HUES64 (cell line): ENCODE measurements at regions not wholly inside any gene's neighbourhood (a gene's known extent, or its start where the extent isn't known, plus 50 kb on each side); places are given as distances from the start of the nearest gene placed in this dataset.
"Not testable (repeated sequence)": the region's sequence is repeated elsewhere in the genome, so short reads cannot be mapped to it uniquely, and the experiment has no call there.

Experiments
- H3K27ac ChIP-seq: 2 replicates; pipeline ENCODE4 v1.7.0; 2013; ENCODE audit warnings: low read depth, low read length, inconsistent platforms
- H3K27me3 ChIP-seq: 2 replicates; pipeline ENCODE4 v1.6.1; 2013; ENCODE audit warnings: mild to moderate bottlenecking, low read length; ENCODE audit not compliant: insufficient read depth
- H3K36me3 ChIP-seq: 2 replicates; pipeline ENCODE4 v1.6.1; 2013; ENCODE audit warnings: mild to moderate bottlenecking, low read length; ENCODE audit not compliant: insufficient read depth
- H3K4me1 ChIP-seq: 2 replicates; pipeline ENCODE4 v1.6.1; 2013; ENCODE audit warnings: mild to moderate bottlenecking, low read length, moderate library complexity; ENCODE audit not compliant: insufficient read depth
- H3K4me3 ChIP-seq: 2 replicates; pipeline ENCODE4 v1.5.1; 2013; ENCODE audit warnings: mild to moderate bottlenecking, low read length, moderate library complexity
- H3K9ac ChIP-seq: 2 replicates; pipeline ENCODE4 v1.6.1; 2013; ENCODE audit warnings: mild to moderate bottlenecking, low read depth, low read length
- H3K9me3 ChIP-seq: 2 replicates; pipeline ENCODE4 v1.6.1; 2013; ENCODE audit warnings: low read depth, low read length; ENCODE audit not compliant: insufficient read depth
- WGBS: fragments of 150-250, 120-280 bp; methylation state at CpG from one replicate; pipeline ENCODE4 v1.1.7; 2013; ENCODE audit warnings: missing lambda C conversion rate; 5-methylcytosine and 5-hydroxymethylcytosine counted together

DNA sequence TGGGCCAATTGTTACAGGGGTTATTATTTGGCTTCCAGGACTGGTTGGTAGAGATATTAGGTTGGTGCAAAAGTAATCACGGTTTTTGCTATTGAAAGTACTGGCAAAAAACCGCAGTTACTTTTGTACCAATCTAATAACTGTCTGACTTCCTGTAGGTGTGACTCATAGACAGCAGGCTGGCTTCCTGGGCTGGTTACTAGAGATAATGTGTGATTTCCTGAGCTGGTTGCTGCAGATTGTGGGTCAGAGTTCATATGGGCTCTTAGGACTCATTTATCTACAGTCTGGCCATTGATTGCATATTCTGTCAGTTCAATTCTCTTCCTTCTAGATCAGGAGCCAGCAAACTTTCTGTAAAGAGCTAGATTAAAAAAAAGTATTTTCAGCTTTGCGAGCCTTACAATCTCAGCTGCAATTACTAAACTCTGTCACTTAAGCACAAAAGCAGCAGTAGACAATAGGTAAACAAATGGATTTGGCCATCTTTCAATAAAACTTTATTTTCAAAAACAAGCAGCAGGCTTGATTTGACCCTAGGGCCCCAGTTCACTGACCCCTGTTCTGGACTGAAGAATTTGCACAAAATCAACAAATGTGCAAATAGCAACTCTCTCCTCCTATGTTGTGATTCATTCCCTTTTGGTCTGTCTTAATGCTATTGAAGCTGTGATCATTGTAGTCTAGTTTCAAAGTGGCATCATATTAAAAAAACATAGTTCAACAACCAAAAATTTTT lies 50.8 kb upstream of the BOD1L1 start:
- H3K27me3 ChIP-seq = no peaks in the 10 kb centered on the region
- no peak overlapping the region for H3K9ac ChIP-seq
- 96% methylated on average over 3 of the region's 3 CpGs for WGBS
- H3K4me3 ChIP-seq = no peak overlapping the region
- H3K27ac ChIP-seq = no peak overlapping the region
- no peaks in the 10 kb centered on the region for H3K4me1 ChIP-seq
- no peaks in the 10 kb centered on the region for H3K36me3 ChIP-seq
- H3K9me3 ChIP-seq = no peaks in the 10 kb centered on the region

DNA sequence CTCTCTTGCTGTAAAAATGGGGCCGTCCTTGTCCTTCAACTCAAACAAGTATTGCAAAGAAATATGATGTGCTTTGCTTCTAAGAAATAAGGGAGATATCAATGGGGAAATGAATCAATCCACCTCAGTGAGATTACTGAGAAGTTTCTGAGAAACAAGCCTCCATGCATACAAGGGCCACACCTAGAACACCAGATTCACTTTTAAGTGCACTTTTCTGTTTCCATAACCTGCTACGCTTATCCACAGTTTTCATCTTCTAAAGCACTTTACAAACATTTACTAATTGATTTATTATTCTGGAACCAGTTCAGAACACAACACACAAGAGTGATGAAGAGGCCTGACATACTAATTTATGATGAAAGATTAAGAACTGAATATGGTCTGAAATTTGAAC lies 54.0 kb upstream of the BOD1L1 start:
- Histone ChIP-seq H3K9ac (no peak overlapping the region), H3K9me3 (no peaks in the 10 kb centered on the region), H3K36me3 (no peaks in the 10 kb centered on the region), H3K4me3 (no peak overlapping the region), H3K4me1 (no peaks in the 10 kb centered on the region), H3K27me3 (no peaks in the 10 kb centered on the region), H3K27ac (no peak overlapping the region)
- WGBS = 97% methylated on average over 2 of the region's 2 CpGs

DNA sequence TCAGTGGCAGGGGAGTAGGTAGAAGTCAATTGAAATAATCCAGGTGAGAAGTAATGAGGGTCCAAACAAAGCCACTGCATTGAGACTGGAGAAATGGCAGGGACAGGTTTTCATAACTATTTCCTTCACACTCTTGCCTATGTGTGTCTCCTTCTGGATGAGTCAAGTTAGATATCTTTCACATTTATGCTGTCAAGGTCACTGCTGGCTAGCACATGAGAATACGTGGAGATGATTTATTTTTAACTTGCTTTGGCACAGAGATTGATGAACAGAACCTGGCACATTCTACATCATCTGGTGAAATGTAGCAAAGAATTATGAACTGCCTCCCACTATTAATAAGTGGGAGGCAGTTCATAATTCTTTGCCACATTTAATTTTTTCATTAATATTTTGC lies 66.7 kb upstream of the BOD1L1 start:
- no peaks in the 10 kb centered on the region for H3K36me3 ChIP-seq
- H3K27me3 ChIP-seq = no peaks in the 10 kb centered on the region
- no peak overlapping the region for H3K4me3 ChIP-seq
- no peak overlapping the region for H3K9ac ChIP-seq
- H3K4me1 ChIP-seq = no peaks in the 10 kb centered on the region
- no peak overlapping the region for H3K27ac ChIP-seq
- WGBS = 86% methylated on average over 1 of the region's 1 CpG
- H3K9me3 ChIP-seq = peaks cover 10% of the 10 kb centered on the region

DNA sequence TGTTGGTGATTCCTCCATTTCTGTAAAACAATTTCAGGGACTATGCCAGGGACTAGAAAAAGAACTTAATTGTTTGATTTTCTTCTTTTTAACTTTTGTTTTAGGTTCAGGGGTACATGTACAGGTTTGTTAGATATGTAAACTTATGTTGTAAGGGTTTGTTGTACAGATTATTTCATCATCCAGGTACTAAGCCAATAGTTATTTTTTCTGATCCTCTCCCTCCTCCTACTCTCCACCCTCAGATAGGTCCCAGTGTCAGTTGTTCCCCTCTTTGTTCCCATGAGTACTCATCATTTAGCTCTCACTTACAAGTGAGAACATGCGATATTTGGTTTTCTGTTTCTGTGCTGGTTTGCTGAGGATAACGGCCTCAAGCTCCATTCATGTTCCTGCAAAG lies 70.8 kb upstream of the BOD1L1 start:
- H3K9ac ChIP-seq = no peak overlapping the region
- no peaks in the 10 kb centered on the region for H3K27me3 ChIP-seq
- H3K27ac ChIP-seq = no peak overlapping the region
- no peak overlapping the region for H3K4me3 ChIP-seq
- WGBS = 94% methylated on average over 2 of the region's 2 CpGs
- no peaks in the 10 kb centered on the region for H3K4me1 ChIP-seq
- H3K9me3 ChIP-seq = no peaks in the 10 kb centered on the region
- no peaks in the 10 kb centered on the region for H3K36me3 ChIP-seq

DNA sequence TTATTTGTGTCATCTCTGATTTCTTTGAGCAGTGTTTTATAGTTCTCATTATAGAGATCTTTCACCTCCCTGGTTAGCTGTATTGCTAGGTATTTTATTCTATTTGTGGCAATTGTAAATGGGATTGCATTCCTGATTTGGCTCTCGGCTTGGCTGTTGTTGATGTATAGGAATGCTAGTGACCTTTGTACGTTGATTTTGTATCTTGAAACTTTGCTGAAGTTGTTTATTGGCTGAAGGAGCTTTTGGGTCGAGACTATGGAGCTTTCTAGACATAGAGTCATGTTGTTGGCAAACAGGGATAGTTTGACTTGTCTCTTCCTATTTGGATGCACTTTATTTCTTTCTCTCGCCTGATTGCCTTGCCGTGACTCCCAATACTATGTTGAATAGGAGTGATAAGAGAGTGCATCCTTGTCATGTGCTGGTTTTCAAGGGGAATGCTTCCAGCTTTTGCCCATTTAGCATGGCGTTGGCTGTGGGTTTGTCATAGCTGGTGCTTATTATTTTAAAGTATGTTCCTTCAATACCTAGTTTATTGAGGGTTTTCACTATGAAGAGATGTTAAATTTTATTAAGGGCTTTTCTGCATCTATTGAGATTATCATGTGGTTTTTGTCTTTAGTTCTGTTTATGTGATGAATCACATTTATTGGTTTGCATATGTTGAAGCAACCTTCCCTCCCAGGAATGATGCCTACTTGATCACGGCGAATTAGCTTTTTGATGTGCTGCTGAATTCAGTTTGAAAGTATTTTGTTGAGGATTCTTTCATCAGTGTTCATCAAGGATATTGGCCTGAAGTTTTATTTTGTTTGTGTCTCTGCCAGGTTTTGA lies 72.7 kb upstream of the BOD1L1 start:
- Histone ChIP-seq H3K9ac (no peak overlapping the region), H3K4me3 (no peak overlapping the region), H3K27ac (no peak overlapping the region), H3K27me3 (no peaks in the 10 kb centered on the region), H3K9me3 (no peaks in the 10 kb centered on the region), H3K36me3 (no peaks in the 10 kb centered on the region), H3K4me1 (no peaks in the 10 kb centered on the region)
- 88% methylated on average over 8 of the region's 8 CpGs for WGBS

DNA sequence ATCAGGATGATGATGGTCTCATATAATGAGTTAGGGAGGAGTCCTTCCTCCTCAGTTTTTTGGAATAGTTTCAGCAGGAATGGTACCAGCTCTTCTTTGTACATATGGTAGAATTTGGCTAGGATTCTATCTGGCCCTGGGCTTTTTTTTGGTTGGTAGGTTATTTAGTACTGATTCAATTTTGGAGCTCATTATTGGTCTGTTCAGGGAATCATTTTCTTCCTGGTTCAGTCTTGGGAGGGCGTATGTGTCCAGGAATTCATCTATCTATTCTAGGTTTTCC lies 73.3 kb upstream of the BOD1L1 start:
- WGBS = 100% methylated on average over 1 of the region's 1 CpG
- H3K4me3 ChIP-seq, H3K9ac ChIP-seq, H3K27ac ChIP-seq, H3K9me3 ChIP-seq, H3K27me3 ChIP-seq, H3K36me3 ChIP-seq, H3K4me1 ChIP-seq: not testable (repeated sequence)

DNA sequence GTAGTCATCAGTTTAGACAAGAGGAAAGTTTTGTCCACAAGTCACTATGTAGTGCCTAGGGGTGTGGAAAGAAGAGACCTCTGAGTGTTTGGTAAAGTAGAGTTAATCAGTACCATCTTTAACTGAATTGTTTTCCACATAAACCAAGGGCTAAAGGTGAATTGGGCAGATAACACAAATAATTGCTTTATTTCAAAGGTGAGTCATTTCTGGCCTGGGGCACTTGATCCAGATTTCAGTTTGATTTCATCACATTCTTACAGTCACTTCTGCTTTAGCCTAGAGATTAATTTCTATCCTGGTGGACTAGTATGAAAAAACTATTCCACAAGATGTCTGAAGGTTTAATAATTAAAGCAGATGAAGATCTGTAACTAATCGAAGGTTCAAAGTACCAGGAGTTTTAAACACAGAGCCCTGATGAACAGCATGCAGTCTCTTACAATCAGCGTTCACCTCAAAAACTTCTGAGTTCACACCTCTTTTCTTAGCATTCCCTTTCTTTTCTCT lies 74.5 kb upstream of the BOD1L1 start:
- no peaks in the 10 kb centered on the region for H3K27me3 ChIP-seq
- WGBS = 86% methylated on average over 2 of the region's 2 CpGs
- H3K9me3 ChIP-seq = no peaks in the 10 kb centered on the region
- H3K36me3 ChIP-seq = no peaks in the 10 kb centered on the region
- H3K4me1 ChIP-seq = no peaks in the 10 kb centered on the region
- H3K9ac ChIP-seq = no peak overlapping the region
- no peak overlapping the region for H3K27ac ChIP-seq
- H3K4me3 ChIP-seq = no peak overlapping the region

DNA sequence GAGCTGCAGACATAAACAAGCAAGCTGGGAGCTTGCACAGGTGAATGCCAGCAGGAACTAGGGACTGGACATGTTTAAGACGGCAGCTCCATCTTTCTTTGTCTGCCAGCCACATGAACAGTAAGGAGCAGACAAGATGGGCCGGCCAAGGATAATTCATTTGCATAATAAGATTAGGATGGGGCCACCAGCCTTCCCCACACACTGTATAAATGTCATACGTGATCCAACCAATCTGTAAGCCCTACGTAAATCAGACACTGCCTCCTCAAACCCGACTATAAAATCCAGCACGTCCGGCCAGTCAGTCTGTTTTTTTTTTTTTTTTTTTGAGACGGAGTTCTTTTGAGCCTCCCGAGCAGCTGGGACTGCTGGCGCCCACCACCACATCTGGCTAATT lies 75.6 kb upstream of the BOD1L1 start:
- no peaks in the 10 kb centered on the region for H3K27me3 ChIP-seq
- H3K4me1 ChIP-seq = no peaks in the 10 kb centered on the region
- H3K27ac ChIP-seq = no peak overlapping the region
- no peak overlapping the region for H3K4me3 ChIP-seq
- no peaks in the 10 kb centered on the region for H3K36me3 ChIP-seq
- no peak overlapping the region for H3K9ac ChIP-seq
- no peaks in the 10 kb centered on the region for H3K9me3 ChIP-seq
- 94% methylated on average over 10 of the region's 10 CpGs for WGBS

DNA sequence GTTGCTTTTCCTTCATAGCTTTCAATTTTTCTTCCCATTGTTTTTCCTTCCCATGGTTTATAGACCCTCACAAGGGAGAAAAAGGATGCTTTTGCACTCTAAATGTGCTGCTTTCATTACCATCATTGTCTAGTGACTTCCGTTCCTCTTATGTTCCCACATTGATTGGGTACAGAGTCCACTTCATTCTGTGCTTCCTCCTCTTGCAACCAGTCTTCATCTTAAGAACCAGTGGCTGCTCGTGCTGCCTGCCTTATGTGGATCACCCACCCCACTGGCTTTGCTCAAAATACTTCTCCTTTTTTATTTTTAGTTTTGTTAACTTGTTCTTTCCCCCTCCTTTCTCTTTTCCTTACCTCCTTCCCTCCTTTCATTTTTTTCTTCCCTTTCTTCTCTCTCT lies 76.5 kb upstream of the BOD1L1 start:
- H3K27me3 ChIP-seq = no peaks in the 10 kb centered on the region
- 93% methylated on average over 2 of the region's 2 CpGs for WGBS
- H3K4me1 ChIP-seq = no peaks in the 10 kb centered on the region
- no peak overlapping the region for H3K9ac ChIP-seq
- H3K36me3 ChIP-seq = no peaks in the 10 kb centered on the region
- H3K4me3 ChIP-seq = no peak overlapping the region
- H3K9me3 ChIP-seq = no peaks in the 10 kb centered on the region
- H3K27ac ChIP-seq = no peak overlapping the region

DNA sequence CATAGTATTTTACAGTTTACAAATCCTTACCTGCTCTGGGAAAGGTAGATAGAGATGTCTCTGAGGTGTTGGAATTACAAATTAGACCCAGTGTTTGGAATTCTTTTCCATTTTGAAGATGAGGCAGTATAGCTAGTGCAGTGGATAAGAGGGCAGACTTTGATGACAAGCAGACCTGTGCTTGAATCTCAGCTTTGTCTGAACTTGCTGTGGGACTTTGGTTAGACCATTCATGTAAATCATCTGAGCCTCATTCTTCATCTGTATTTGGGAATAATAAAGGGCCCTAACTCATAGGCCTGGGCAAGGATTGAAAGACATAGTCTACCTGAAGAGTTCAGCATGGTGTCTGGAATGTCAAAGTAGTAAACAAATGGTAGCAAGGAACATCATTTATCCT lies 77.2 kb upstream of the BOD1L1 start:
- H3K4me1 ChIP-seq = no peaks in the 10 kb centered on the region

DNA sequence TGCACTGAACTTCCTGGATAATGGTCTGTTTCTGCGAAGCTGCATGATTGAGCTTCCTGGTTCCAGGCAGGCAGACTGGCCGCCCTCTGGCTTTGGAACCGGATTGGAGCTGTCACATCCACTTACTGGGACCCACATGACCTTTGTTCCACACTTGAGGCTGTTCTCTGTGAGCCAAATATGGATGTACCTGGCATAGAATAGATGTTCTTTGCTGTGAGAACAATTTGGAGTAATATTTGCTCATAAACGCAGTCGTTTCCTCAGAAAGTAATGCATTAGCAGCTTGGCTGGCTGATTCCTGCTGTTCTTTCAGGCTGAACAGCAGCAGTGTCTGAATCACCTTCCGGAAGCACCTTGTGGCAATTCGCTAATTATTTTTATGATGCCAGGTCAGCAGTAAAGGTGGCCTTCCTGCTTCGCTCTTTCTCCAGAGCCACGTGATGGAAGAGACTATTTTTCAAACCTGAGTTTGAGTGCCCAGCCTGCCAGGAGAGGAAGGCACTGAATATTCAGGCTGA lies 78.1 kb upstream of the BOD1L1 start:
- no peak overlapping the region for H3K4me3 ChIP-seq
- no peak overlapping the region for H3K9ac ChIP-seq
- H3K27me3 ChIP-seq = no peaks in the 10 kb centered on the region
- H3K36me3 ChIP-seq = no peaks in the 10 kb centered on the region
- 91% methylated on average over 9 of the region's 9 CpGs for WGBS
- no peaks in the 10 kb centered on the region for H3K4me1 ChIP-seq
- H3K27ac ChIP-seq = no peak overlapping the region
- H3K9me3 ChIP-seq = no peaks in the 10 kb centered on the region

More for the DNA sequence above, 77.2 kb upstream of the BOD1L1 start:
- Histone ChIP-seq H3K9ac (no peak overlapping the region), H3K27ac (no peak overlapping the region), H3K9me3 (no peaks in the 10 kb centered on the region), H3K36me3 (no peaks in the 10 kb centered on the region), H3K4me3 (no peak overlapping the region), H3K27me3 (no peaks in the 10 kb centered on the region)
